ENCODE measurements at regions not wholly inside any gene's neighbourhood (a gene's known extent, or its start where the extent isn't known, plus 50 kb on each side); places are given as distances from the start of the nearest gene placed in this dataset.

DNA sequence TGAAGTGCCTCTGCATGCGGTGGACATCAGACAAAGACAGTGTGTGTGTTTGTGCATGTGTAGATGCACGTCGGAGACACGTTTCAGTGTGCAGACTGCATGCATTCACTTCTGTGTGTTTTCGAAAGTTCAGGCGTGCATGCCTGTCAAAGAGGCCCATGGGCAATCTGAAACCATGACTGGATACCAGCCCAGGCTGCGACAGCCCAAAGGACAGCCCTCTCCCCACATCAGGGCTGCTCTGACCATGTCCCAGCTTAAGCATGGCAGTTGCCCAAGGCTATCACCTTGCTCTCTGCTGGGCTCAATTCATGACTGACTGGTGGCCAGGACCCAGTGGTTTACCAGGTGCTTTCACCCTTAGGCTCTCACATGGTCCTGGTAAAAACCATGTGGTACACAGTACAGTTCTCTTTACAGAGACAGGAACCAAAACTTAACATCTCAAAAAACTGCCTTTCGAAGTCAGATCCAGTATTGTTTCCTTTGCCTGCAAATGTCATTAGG is 423.7 kb upstream of the CADM1 start:
- Mint-ChIP-seq H3K27me3 (peaks cover 28% of the 10 kb centered on the region), H3K4me1 (ENCODE audit: unreplicated experiment) (peaks cover 28% of the 10 kb centered on the region), H3K36me3 (no peaks in the 10 kb centered on the region), H3K27ac (no peak overlapping the region), H3K9me3 (no peaks in the 10 kb centered on the region), H3K4me3 (no peak overlapping the region)
- DNase-seq (ENCODE audit: extremely low spot score, unreplicated experiment), result no peak
- TF ChIP-seq, protein P1, sequence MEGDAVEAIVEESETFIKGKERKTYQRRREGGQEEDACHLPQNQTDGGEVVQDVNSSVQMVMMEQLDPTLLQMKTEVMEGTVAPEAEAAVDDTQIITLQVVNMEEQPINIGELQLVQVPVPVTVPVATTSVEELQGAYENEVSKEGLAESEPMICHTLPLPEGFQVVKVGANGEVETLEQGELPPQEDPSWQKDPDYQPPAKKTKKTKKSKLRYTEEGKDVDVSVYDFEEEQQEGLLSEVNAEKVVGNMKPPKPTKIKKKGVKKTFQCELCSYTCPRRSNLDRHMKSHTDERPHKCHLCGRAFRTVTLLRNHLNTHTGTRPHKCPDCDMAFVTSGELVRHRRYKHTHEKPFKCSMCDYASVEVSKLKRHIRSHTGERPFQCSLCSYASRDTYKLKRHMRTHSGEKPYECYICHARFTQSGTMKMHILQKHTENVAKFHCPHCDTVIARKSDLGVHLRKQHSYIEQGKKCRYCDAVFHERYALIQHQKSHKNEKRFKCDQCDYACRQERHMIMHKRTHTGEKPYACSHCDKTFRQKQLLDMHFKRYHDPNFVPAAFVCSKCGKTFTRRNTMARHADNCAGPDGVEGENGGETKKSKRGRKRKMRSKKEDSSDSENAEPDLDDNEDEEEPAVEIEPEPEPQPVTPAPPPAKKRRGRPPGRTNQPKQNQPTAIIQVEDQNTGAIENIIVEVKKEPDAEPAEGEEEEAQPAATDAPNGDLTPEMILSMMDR (conservative IDR thresholded peaks at IDR 0.05), result no peak

DNA sequence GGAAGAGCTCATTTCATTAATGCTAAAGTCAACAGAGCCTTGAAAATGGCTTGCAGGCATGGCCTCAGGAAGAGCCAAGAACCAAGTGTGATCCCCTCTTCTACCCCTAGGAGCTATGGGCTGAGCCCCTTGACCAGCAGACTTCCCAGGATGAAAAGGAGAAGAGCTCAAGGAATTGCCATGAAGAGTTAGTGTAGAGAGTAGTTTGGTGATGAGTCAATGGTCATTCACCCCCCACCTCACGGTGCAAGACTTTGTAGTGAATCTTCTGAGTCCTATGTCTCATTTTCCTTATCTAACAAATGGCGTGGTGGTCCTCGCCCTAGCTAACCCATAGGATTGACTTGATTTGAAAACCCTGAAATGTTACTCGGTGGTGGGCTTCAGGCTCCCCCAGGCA is 422.4 kb upstream of the CADM1 start:
- Mint-ChIP-seq H3K27me3 (peaks cover 38% of the 10 kb centered on the region), H3K4me1 (ENCODE audit: unreplicated experiment) (peaks cover 37% of the 10 kb centered on the region), H3K27ac (no peak overlapping the region), H3K9me3 (no peaks in the 10 kb centered on the region), H3K36me3 (no peaks in the 10 kb centered on the region), H3K4me3 (no peak overlapping the region)
- DNase-seq (ENCODE audit: extremely low spot score, unreplicated experiment), result no peak
- TF ChIP-seq, protein P1 (conservative IDR thresholded peaks at IDR 0.05), result peak; percentile 35

DNA sequence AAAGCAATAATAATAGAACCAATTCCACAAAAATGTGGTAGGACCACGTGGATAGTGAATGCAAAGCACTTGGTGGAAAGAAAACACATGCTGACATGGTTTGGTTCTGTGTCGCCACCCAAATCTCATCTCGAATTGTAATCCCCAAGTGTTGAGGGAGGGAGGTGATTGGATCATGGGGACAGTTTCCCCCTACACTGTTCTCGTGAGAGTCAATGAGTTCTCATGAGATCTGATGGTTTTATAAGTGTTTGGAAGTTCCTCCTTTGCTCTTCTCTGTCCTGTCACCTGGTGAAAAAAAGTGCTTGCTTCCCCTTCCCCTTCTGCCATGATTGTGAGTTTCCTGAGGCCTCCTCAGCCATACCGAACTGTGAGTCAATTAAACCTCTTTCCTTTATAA is 421.9 kb upstream of the CADM1 start:
- Mint-ChIP-seq H3K4me1 (ENCODE audit: unreplicated experiment) (peaks cover 37% of the 10 kb centered on the region), H3K27me3 (peaks cover 38% of the 10 kb centered on the region)
- TF ChIP-seq, protein P1 (conservative IDR thresholded peaks at IDR 0.05), result no peak

DNA sequence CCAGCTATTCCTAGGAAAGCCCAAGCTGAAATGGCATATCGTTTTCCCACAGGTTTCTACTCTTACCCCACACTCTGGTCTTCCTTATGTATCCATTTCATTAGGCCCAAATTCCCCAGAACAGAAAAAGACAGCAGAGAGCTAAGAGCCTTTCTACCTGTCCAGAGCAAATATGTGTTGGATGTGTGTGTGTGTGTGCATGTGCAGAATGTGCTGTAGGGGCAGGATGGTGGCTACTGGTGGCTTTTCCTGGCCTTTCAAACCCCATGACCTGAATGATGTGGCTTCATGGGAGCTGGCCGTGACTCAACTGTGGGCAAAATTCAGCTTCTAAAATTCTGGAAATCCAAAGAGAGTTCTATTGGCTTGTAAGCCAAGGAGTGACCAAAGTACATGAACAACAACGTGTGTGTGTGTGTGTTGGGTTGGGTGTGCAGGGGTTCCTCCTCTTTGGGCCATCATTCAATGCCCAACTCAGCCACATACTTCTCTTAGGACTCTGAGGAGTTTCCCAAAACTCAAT is 421.4 kb upstream of the CADM1 start:
- Mint-ChIP-seq H3K4me3 (no peak overlapping the region), H3K36me3 (no peaks in the 10 kb centered on the region), H3K4me1 (ENCODE audit: unreplicated experiment) (peaks cover 36% of the 10 kb centered on the region), H3K27me3 (peaks cover 35% of the 10 kb centered on the region), H3K9me3 (no peaks in the 10 kb centered on the region), H3K27ac (no peak overlapping the region)
- TF ChIP-seq, protein P1 (conservative IDR thresholded peaks at IDR 0.05), result no peak
- DNase-seq (ENCODE audit: extremely low spot score, unreplicated experiment), result no peak

More for the DNA sequence above, 421.9 kb upstream of the CADM1 start:
- no peak overlapping the region for H3K27ac Mint-ChIP-seq
- H3K9me3 Mint-ChIP-seq, result no peaks in the 10 kb centered on the region
- H3K4me3 Mint-ChIP-seq, result no peak overlapping the region
- DNase-seq (ENCODE audit: extremely low spot score, unreplicated experiment), result no peak
- H3K36me3 Mint-ChIP-seq, result no peaks in the 10 kb centered on the region

DNA sequence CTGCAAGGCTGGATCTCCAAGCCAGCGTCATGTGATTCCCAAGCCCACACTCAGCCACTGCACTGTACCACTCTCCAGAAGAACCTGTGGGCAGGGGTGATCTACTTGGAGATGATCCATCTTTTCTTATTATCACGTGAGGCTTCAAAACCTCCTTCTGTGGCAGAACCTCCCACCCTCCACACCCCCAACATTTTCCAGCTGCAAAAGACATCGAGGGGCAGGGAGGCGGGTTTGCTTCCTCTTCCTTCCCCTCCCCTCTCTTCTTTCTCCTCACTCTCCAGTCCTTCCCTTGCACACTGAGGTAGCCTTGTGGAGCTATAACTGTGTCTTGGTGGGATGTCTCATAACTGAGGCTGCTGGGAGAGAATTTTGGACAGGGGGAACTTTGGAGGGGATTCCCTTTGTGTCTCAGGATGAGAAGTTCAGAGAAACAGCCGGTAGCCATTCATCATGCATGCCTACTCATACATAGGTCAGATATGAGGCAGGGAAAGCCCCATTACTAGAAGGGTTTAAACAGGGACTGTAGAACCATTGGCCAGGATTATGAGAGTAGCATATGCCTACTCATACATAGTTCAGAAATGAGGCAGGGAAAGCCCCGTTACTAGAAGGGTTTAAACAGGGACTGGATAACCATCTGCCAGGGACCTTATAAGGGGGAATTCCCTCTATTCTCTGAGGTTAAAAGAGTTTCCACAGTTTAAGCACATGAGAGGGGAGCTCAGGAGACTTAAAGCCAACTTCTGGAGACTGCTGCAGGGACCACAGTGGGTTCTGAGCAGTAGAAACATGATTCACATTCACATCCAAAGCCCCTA is 420.7 kb upstream of the CADM1 start:
- H3K4me1 Mint-ChIP-seq (ENCODE audit: unreplicated experiment), result peaks cover 33% of the 10 kb centered on the region
- H3K9me3 Mint-ChIP-seq, result no peaks in the 10 kb centered on the region
- H3K27ac Mint-ChIP-seq, result no peak overlapping the region
- TF ChIP-seq, protein P1 (conservative IDR thresholded peaks at IDR 0.05), result no peak
- H3K27me3 Mint-ChIP-seq, result peaks cover 33% of the 10 kb centered on the region
- DNase-seq (ENCODE audit: extremely low spot score, unreplicated experiment), result no peak
- no peaks in the 10 kb centered on the region for H3K36me3 Mint-ChIP-seq
- H3K4me3 Mint-ChIP-seq, result no peak overlapping the region

Measured in type B pancreatic cell (in vitro differentiated cells).